ENCODE measurements at regions not wholly inside any gene's neighbourhood (a gene's known extent, or its start where the extent isn't known, plus 50 kb on each side); places are given as distances from the start of the nearest gene placed in this dataset.

DNA sequence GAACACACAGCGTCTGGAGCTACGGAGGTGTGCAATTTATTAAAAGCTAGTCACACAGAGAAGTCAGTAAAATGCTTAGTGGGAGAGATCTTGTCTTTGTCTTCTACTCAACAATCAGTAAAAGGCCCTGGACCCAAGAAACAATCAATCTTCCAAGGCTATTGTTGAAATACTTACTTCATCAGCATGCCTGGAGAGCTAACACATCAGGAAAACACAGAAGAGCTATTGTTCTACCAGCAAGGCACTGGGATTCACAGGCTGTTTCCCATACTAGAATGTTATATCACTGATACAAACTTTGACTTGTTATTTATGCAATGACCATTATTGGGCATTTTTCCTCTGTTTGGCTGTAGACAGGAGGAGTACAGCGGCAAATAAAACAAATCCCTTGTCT lies 247.8 kb upstream of the ERCC4 start:
- no peak overlapping the region for H3K27ac ChIP-seq
- TF ChIP-seq CTCF (conservative IDR thresholded peaks at IDR 0.05) (no peak), ZFX (IDR thresholded peaks at IDR 0.05) (no peak)

DNA sequence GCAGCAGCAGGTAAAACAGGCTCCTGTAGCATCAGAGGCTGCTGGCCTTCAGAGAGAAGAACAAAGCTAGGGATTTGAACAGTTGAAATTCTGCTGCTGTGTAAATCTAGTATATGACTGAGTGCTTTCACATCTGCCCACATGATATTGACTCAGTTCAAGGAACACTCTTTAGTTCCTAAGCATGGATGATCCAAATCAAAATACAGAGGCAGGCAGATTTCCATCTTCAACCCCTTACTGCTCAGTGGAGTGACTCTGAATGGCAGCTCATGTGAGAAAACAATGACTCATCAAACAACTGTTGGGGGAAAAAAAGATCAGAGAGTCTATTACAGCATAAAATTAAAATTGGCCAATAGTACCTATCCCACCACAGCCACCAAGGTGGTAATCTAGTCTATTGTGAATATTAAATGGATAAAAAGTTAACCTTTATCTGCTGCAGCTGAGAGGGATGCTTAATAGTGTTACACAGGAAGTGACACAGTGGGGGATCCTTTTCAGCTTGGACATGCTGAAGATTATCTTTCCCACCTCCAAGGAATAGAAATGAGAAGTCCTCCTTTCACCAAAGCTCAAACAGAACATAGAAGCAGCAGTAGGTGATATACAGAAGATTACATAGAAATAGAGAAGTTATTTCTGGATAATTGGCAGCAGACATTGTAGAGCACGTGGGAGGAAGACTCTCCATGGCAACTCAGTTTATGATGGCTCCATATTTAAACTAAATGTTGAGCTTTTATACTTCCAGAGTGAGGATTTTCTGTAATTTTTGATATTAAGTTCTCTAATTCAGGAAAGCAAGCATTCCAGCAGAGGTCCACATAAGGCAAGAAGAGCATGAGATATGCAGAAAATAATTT lies 239.7 kb upstream of the ERCC4 start:
- TF ChIP-seq CTCF (conservative IDR thresholded peaks at IDR 0.05) (no peak), ZFX (IDR thresholded peaks at IDR 0.05) (no peak)
- H3K27ac ChIP-seq = no peak overlapping the region

- TF ChIP-seq CTCF (conservative IDR thresholded peaks at IDR 0.05) (no peak), ZFX (IDR thresholded peaks at IDR 0.05) (no peak)
These were observed 235.0 kb upstream of the ERCC4 start for GRCh38 chr16:13684819-13685563.

GRCh38 chr16:13696017-13696416 lies 223.9 kb upstream of the ERCC4 start:
- H3K27ac ChIP-seq = no peak overlapping the region
- TF ChIP-seq CTCF (conservative IDR thresholded peaks at IDR 0.05) = no peak
- TF ChIP-seq ZFX (IDR thresholded peaks at IDR 0.05) = no peak

More at GRCh38 chr16:13684819-13685563, 235.0 kb upstream of the ERCC4 start:
- no peak overlapping the region for H3K27ac ChIP-seq

- TF ChIP-seq ZFX (IDR thresholded peaks at IDR 0.05) = no peak
- no peak for TF ChIP-seq CTCF (conservative IDR thresholded peaks at IDR 0.05)
These were observed 222.9 kb upstream of the ERCC4 start for GRCh38 chr16:13697013-13697412.

GRCh38 chr16:13697568-13697967 lies 222.4 kb upstream of the ERCC4 start:
- no peak for TF ChIP-seq ZFX (IDR thresholded peaks at IDR 0.05)
- TF ChIP-seq CTCF (conservative IDR thresholded peaks at IDR 0.05) = no peak
- H3K27ac ChIP-seq = no peak overlapping the region

More at GRCh38 chr16:13697013-13697412, 222.9 kb upstream of the ERCC4 start:
- no peak overlapping the region for H3K27ac ChIP-seq

GRCh38 chr16:13702614-13703013 lies 217.3 kb upstream of the ERCC4 start:
- no peak overlapping the region for H3K27ac ChIP-seq
- no peak for TF ChIP-seq CTCF (conservative IDR thresholded peaks at IDR 0.05)
- no peak for TF ChIP-seq ZFX (IDR thresholded peaks at IDR 0.05)
